SK-N-MC (cell line): ENCODE measurements at regions not wholly inside any gene's neighbourhood (a gene's known extent, or its start where the extent isn't known, plus 50 kb on each side); places are given as distances from the start of the nearest gene placed in this dataset.
A peak's percentile ranks its signal among the peaks of the same experiment; 100 is the strongest.

Experiments used
- DNase-seq: peaks from one replicate; pipeline ENCODE4 v3.0.0-alpha.2; 2011; ENCODE audit warnings: low read depth, low spot score
- H3K27ac ChIP-seq: fragments of 200-600 bp; sonication (generic); 2 replicates; pipeline ENCODE4 v1.5.1; 2016; ENCODE audit warnings: mixed run types
- H3K36me3 ChIP-seq: fragments of 200-600 bp; sonication (generic); 2 replicates; pipeline ENCODE4 v1.6.1; 2017; ENCODE audit warnings: antibody characterized with exemption, low read length, mixed read lengths; ENCODE audit not compliant: insufficient read depth
- H3K4me3 ChIP-seq: fragments of 200-600 bp; sonication (generic); 2 replicates; pipeline ENCODE4 v1.5.1; 2016
- H3K9ac ChIP-seq: fragments of 200-600 bp; sonication (generic); 2 replicates; pipeline ENCODE4 v1.8.0; 2017; ENCODE audit warnings: mixed run types, mixed read lengths; ENCODE audit not compliant: insufficient read length
- H3K9me3 ChIP-seq: fragments of 200-600 bp; sonication (generic); 2 replicates; pipeline ENCODE4 v1.6.1; 2017; ENCODE audit warnings: low read depth, mild to moderate bottlenecking, antibody characterized with exemption, low read length, moderate library complexity, mixed read lengths
- EZH2 ChIP-seq: fragments of 200-600 bp; sonication (generic); IDR thresholded peaks from one replicate; pipeline ENCODE4 v1.6.1; 2017; ENCODE audit warnings: antibody characterized with exemption
- FOXP2 ChIP-seq: optimal IDR thresholded peaks from 2 replicates; pipeline ENCODE3; 2011; ENCODE audit warnings: mild to moderate bottlenecking, moderate library complexity; ENCODE audit not compliant: insufficient read depth; ENCODE audit errors: extremely low read length, control extremely low read depth
- POLR2AphosphoS5 ChIP-seq: IDR thresholded peaks from 2 replicates; pipeline ENCODE4 v1.6.1; 2012; ENCODE audit warnings: mild to moderate bottlenecking, low read depth, low read length, borderline replicate concordance

- H3K9ac ChIP-seq: peak overlapping the region; percentile 14
- TF ChIP-seq EZH2 (no peak), POLR2AphosphoS5 (no peak), FOXP2 (no peak)
- H3K36me3 ChIP-seq: no peaks in the 10 kb centered on the region
- peak overlapping the region; percentile 90 for H3K27ac ChIP-seq
- peak overlapping the region; percentile 49 for H3K4me3 ChIP-seq
- DNase-seq: no peak
- H3K9me3 ChIP-seq: peaks cover 10% of the 10 kb centered on the region; the same call in 1 of the 2 replicates
Observed at GRCh38 chr2:142545036-142545435, 332.4 kb upstream of the KYNU start.

- H3K36me3 ChIP-seq: no peaks in the 10 kb centered on the region; the same call in 1 of the 2 replicates
- DNase-seq: no peak
- TF ChIP-seq POLR2AphosphoS5 (no peak; the same call in 1 of the 2 replicates), EZH2 (no peak), FOXP2 (no peak)
- H3K4me3 ChIP-seq: peak overlapping the region; percentile 49
- H3K9ac ChIP-seq: no peak overlapping the region
- H3K9me3 ChIP-seq: peaks cover 8% of the 10 kb centered on the region; the same call in 1 of the 2 replicates
- peak overlapping the region; percentile 90 for H3K27ac ChIP-seq
Observed at GRCh38 chr2:142544173-142544572, 333.3 kb upstream of the KYNU start.

GRCh38 chr2:142542431-142542910, 335.0 kb upstream of the KYNU start:
- no peaks in the 10 kb centered on the region; the same call in 1 of the 2 replicates for H3K36me3 ChIP-seq
- H3K9me3 ChIP-seq: no peaks in the 10 kb centered on the region
- TF ChIP-seq FOXP2 (no peak), POLR2AphosphoS5 (no peak; the same call in 1 of the 2 replicates)
- peak; percentile 92 for DNase-seq
- no peak overlapping the region for H3K9ac ChIP-seq
- H3K27ac ChIP-seq: peak overlapping the region; percentile 90
- peak overlapping the region; percentile 48 for H3K4me3 ChIP-seq

- Histone ChIP-seq H3K9me3 (no peaks in the 10 kb centered on the region), H3K9ac (no peak overlapping the region), H3K36me3 (no peaks in the 10 kb centered on the region; the same call in 1 of the 2 replicates), H3K4me3 (no peak overlapping the region), H3K27ac (no peak overlapping the region)
- TF ChIP-seq POLR2AphosphoS5: no peak
- no peak for TF ChIP-seq FOXP2
- no peak for TF ChIP-seq EZH2
- DNase-seq: no peak
Observed at GRCh38 chr2:142536966-142537365, 340.5 kb upstream of the KYNU start.

- Histone ChIP-seq H3K9ac (no peak overlapping the region), H3K4me3 (no peak overlapping the region), H3K9me3 (no peaks in the 10 kb centered on the region), H3K36me3 (no peaks in the 10 kb centered on the region; the same call in 1 of the 2 replicates), H3K27ac (no peak overlapping the region)
- no peak for DNase-seq
- TF ChIP-seq POLR2AphosphoS5 (no peak), FOXP2 (no peak), EZH2 (no peak)
Observed at GRCh38 chr2:142536492-142536891, 341.0 kb upstream of the KYNU start.

- no peak overlapping the region for H3K4me3 ChIP-seq
- no peaks in the 10 kb centered on the region; the same call in 1 of the 2 replicates for H3K36me3 ChIP-seq
- no peak overlapping the region for H3K9ac ChIP-seq
- no peak for DNase-seq
- no peak for TF ChIP-seq POLR2AphosphoS5
- TF ChIP-seq EZH2: no peak
- no peak for TF ChIP-seq FOXP2
- H3K9me3 ChIP-seq: no peaks in the 10 kb centered on the region
- no peak overlapping the region for H3K27ac ChIP-seq
Observed at GRCh38 chr2:142535311-142535710, 342.2 kb upstream of the KYNU start.

- DNase-seq: no peak
- H3K9ac ChIP-seq: no peak overlapping the region
- no peaks in the 10 kb centered on the region for H3K36me3 ChIP-seq
- H3K27ac ChIP-seq: no peak overlapping the region
- H3K4me3 ChIP-seq: no peak overlapping the region
- H3K9me3 ChIP-seq: no peaks in the 10 kb centered on the region
- TF ChIP-seq EZH2 (no peak), POLR2AphosphoS5 (no peak), FOXP2 (no peak)
Observed at GRCh38 chr2:142533177-142533576, 344.3 kb upstream of the KYNU start.

- Histone ChIP-seq H3K9me3 (no peaks in the 10 kb centered on the region), H3K9ac (no peak overlapping the region), H3K4me3 (no peak overlapping the region), H3K36me3 (no peaks in the 10 kb centered on the region), H3K27ac (no peak overlapping the region)
- no peak for TF ChIP-seq FOXP2
- no peak for TF ChIP-seq EZH2
- no peak for TF ChIP-seq POLR2AphosphoS5
- no peak for DNase-seq
Observed at GRCh38 chr2:142531377-142531776, 346.1 kb upstream of the KYNU start.

- no peak overlapping the region for H3K27ac ChIP-seq
- TF ChIP-seq FOXP2 (no peak), POLR2AphosphoS5 (no peak), EZH2 (no peak)
Observed at GRCh38 chr2:142525720-142526119, 351.7 kb upstream of the KYNU start.

More at GRCh38 chr2:142525720-142526119, 351.7 kb upstream of the KYNU start:
- Histone ChIP-seq H3K9ac (no peak overlapping the region), H3K9me3 (no peaks in the 10 kb centered on the region), H3K4me3 (no peak overlapping the region), H3K36me3 (no peaks in the 10 kb centered on the region)
- no peak for DNase-seq
